H1 (cell line): ENCODE measurements at regions not wholly inside any gene's neighbourhood (a gene's known extent, or its start where the extent isn't known, plus 50 kb on each side); places are given as distances from the start of the nearest gene placed in this dataset.

ENCODE experiments used
- CTCF ChIA-PET: fragments of 300-600 bp; sonication (Branson Sonifier 250); formaldehyde crosslinking; loops from one replicate; lab custom pipeline; 2021; ENCODE audit not compliant: partially characterized antibody; lab: Charles Lee
- POLR2A ChIA-PET: fragments of 300-600 bp; sonication (Branson Sonifier 250); formaldehyde crosslinking; loops from one replicate; lab custom pipeline; 2021; ENCODE audit warnings: inconsistent platforms; ENCODE audit not compliant: partially characterized antibody; lab: Charles Lee
- DNase-seq, 2 experiments: peaks; one replicate each; pipeline versions ENCODE4 v3.0.0 to v3.0.0-alpha.2; 2010 to 2022; ENCODE audit warnings: low spot score in 2 of 2, low read depth in 1 of 2, mixed read lengths in 1 of 2
- FAIRE-seq: peaks from 2 replicates; lab custom pipeline; 2011; peaks lifted over from hg19 to GRCh38; lab: Jason Lieb, UNC
- H2AFZ ChIP-seq: 2 replicates; pipeline ENCODE4 v1.8.1; 2012; ENCODE audit warnings: low read length, inconsistent platforms
- H2AK5ac ChIP-seq: 2 replicates; pipeline ENCODE4 v1.6.1; 2013; ENCODE audit warnings: low read depth, low read length
- H2BK120ac ChIP-seq: replicated peaks from 2 replicates; pipeline ENCODE3; 2013; ENCODE audit warnings: low read depth, low read length, inconsistent platforms
- H2BK12ac ChIP-seq: 2 replicates; pipeline ENCODE4 v1.6.1; 2013; ENCODE audit warnings: low read depth, low read length
- H2BK15ac ChIP-seq: 2 replicates; pipeline ENCODE4 v1.6.1; 2013; ENCODE audit warnings: low read length
- H2BK20ac ChIP-seq: 2 replicates; pipeline ENCODE4 v1.6.1; 2013; ENCODE audit warnings: low read length
- H2BK5ac ChIP-seq: 2 replicates; pipeline ENCODE4 v1.6.1; 2013; ENCODE audit warnings: low read depth, low read length
- H3K14ac ChIP-seq: 2 replicates; pipeline ENCODE4 v1.6.1; 2013; ENCODE audit warnings: inconsistent platforms; ENCODE audit not compliant: insufficient read length
- H3K18ac ChIP-seq: 2 replicates; pipeline ENCODE4 v1.6.1; 2013; ENCODE audit warnings: low read length; ENCODE audit errors: extremely low read depth
- H3K23ac ChIP-seq: 2 replicates; pipeline ENCODE4 v1.6.1; 2013; ENCODE audit warnings: inconsistent platforms; ENCODE audit not compliant: insufficient read length
- H3K23me2 ChIP-seq: 2 replicates; pipeline ENCODE4 v1.6.1; 2013; ENCODE audit warnings: low read depth, low read length
- H3K27ac ChIP-seq: 2 replicates; pipeline ENCODE4 v1.6.1; 2011; ENCODE audit warnings: low read depth, low read length, inconsistent platforms
- H3K27me3 ChIP-seq, 4 experiments: replicated peaks in 1 of 4; 1 replicate in 1 of 4; 2 replicates in 3 of 4; pipeline versions ENCODE4 v1.6.1 to v1.8.1; 2011 to 2013; ENCODE audit warnings: low read length in 3 of 4, mild to moderate bottlenecking in 3 of 4, inconsistent platforms in 2 of 4, mixed read lengths in 2 of 4, moderate library complexity in 1 of 4; ENCODE audit not compliant: control insufficient read depth in 3 of 4, insufficient read depth in 3 of 4; ENCODE audit errors: extremely low read depth in 1 of 4
- H3K36me3 ChIP-seq, 4 experiments: 2 replicates each; pipeline versions ENCODE4 v1.6.1 to v1.8.1; 2011 to 2013; ENCODE audit warnings: mild to moderate bottlenecking in 4 of 4, low read length in 3 of 4, moderate library complexity in 2 of 4, control low read depth in 1 of 4, inconsistent platforms in 1 of 4; ENCODE audit not compliant: insufficient read depth in 4 of 4, control insufficient read depth in 2 of 4
- H3K4ac ChIP-seq: replicated peaks from 2 replicates; pipeline ENCODE3; 2013; ENCODE audit warnings: low read length, low read depth, mixed read lengths, inconsistent platforms; ENCODE audit not compliant: insufficient read length
- H3K4me1 ChIP-seq, 4 experiments: replicated peaks in 1 of 4; 1 replicate in 1 of 4; 2 replicates in 3 of 4; pipeline versions ENCODE4 v1.6.1 to v1.8.1; 2011 to 2013; ENCODE audit warnings: low read length in 3 of 4, inconsistent platforms in 2 of 4, mixed read lengths in 1 of 4; ENCODE audit not compliant: insufficient read depth in 4 of 4, control insufficient read depth in 3 of 4
- H3K4me2 ChIP-seq, 2 experiments: 2 replicates each; pipeline versions ENCODE4 v1.6.1 to v1.8.1; 2011 to 2013; ENCODE audit warnings: low read depth in 2 of 2, low read length in 2 of 2, control low read depth in 1 of 2, inconsistent platforms in 1 of 2, mild to moderate bottlenecking in 1 of 2; ENCODE audit not compliant: insufficient read depth in 1 of 2
- H3K4me3 ChIP-seq, 4 experiments: fragments of 200-600, 300-600 bp in 1 of 4; sonication (generic), shearing (Covaris generic), sonication (Bioruptor Twin) in 1 of 4; 2 replicates each; pipeline versions ENCODE4 v1.5.1 to v1.8.1; 2011 to 2016; ENCODE audit warnings: low read length in 4 of 4, low read depth in 3 of 4, control low read depth in 2 of 4, inconsistent platforms in 2 of 4, mild to moderate bottlenecking in 2 of 4, mixed read lengths in 1 of 4, moderate library complexity in 1 of 4; ENCODE audit not compliant: insufficient read depth in 2 of 4; ENCODE audit errors: extremely low read depth in 1 of 4
- H3K56ac ChIP-seq: replicated peaks from 2 replicates; pipeline ENCODE3; 2013; ENCODE audit warnings: low read depth, mild to moderate bottlenecking, mixed read lengths, low read length, inconsistent platforms; ENCODE audit not compliant: insufficient read length
- H3K79me1 ChIP-seq: 2 replicates; pipeline ENCODE4 v1.6.1; 2013; ENCODE audit warnings: low read depth, low read length, control low read depth
- H3K79me2 ChIP-seq, 2 experiments: 2 replicates each; pipeline versions ENCODE4 v1.6.1 to v1.8.1; 2012 to 2013; ENCODE audit warnings: low read length in 2 of 2, mild to moderate bottlenecking in 2 of 2, inconsistent platforms in 1 of 2; ENCODE audit not compliant: insufficient read depth in 2 of 2, control insufficient read depth in 1 of 2
- H3K9ac ChIP-seq, 4 experiments: replicated peaks in 1 of 4; 1 replicate in 1 of 4; 2 replicates in 3 of 4; pipeline versions ENCODE4 v1.6.1 to v1.8.1; 2011 to 2013; ENCODE audit warnings: low read depth in 3 of 4, low read length in 3 of 4, control low read depth in 2 of 4, mild to moderate bottlenecking in 2 of 4, moderate library complexity in 2 of 4, inconsistent platforms in 1 of 4; ENCODE audit errors: extremely low read depth in 1 of 4
- H3K9me3 ChIP-seq, 2 experiments: 2 replicates each; pipeline versions ENCODE4 v1.6.1 to v1.8.1; 2012 to 2013; ENCODE audit warnings: mild to moderate bottlenecking in 2 of 2, moderate library complexity in 2 of 2, control low read depth in 1 of 2, inconsistent platforms in 1 of 2, low read depth in 1 of 2, low read length in 1 of 2, mixed read lengths in 1 of 2; ENCODE audit not compliant: insufficient read depth in 2 of 2
- H4K20me1 ChIP-seq, 2 experiments: replicated peaks in 1 of 2; 2 replicates each; pipeline versions ENCODE3 to v1.8.1; 2011 to 2013; ENCODE audit warnings: inconsistent platforms in 2 of 2, low read length in 2 of 2, mild to moderate bottlenecking in 1 of 2; ENCODE audit not compliant: insufficient read depth in 2 of 2, control insufficient read depth in 1 of 2
- H4K5ac ChIP-seq: 2 replicates; pipeline ENCODE4 v1.6.1; 2013; ENCODE audit warnings: low read length, low read depth, mixed read lengths, inconsistent platforms; ENCODE audit not compliant: insufficient read length
- H4K8ac ChIP-seq: 2 replicates; pipeline ENCODE4 v1.8.0; 2013; ENCODE audit warnings: mild to moderate bottlenecking, moderate library complexity, low read length, inconsistent platforms; ENCODE audit not compliant: insufficient read depth; ENCODE audit errors: extremely low read depth
- H4K91ac ChIP-seq: replicated peaks from 2 replicates; pipeline ENCODE3; 2013; ENCODE audit warnings: low read length, mixed read lengths, inconsistent platforms; ENCODE audit not compliant: insufficient read length
- EP300 ChIP-seq, 2 experiments: IDR thresholded peaks; 1 replicate in 1 of 2; 2 replicates in 1 of 2; pipeline ENCODE4 v1.6.1; 2011 to 2012; ENCODE audit warnings: low read depth in 2 of 2, low read length in 2 of 2, mild to moderate bottlenecking in 2 of 2, borderline replicate concordance in 1 of 2, inconsistent platforms in 1 of 2, moderate library complexity in 1 of 2
- EZH2 ChIP-seq: fragments of 200-600 bp; sonication (generic); IDR thresholded peaks from 2 replicates; pipeline ENCODE4 v1.7.1; 2012; ENCODE audit warnings: low read depth, mild to moderate bottlenecking, moderate library complexity, low read length, inconsistent platforms; ENCODE audit not compliant: severe bottlenecking
- POLR2A ChIP-seq, 2 experiments: IDR thresholded peaks; 1 replicate in 1 of 2; 2 replicates in 1 of 2; pipeline ENCODE4 v1.6.1; 2011; ENCODE audit warnings: low read depth in 2 of 2, low read length in 2 of 2, mild to moderate bottlenecking in 2 of 2; ENCODE audit errors: control extremely low read depth in 1 of 2
- whole genome bisulfite sequencing, 2 experiments: shearing (Covaris generic) in 1 of 2; methylation state at CpG; one replicate each; pipeline versions ENCODE4 v1.1.6 to v1.1.7; 2013 to 2015; ENCODE audit warnings: low lambda C conversion rate in 2 of 2, mixed read lengths in 2 of 2, inconsistent platforms in 1 of 2, low coverage in 1 of 2, missing lambda C conversion rate in 1 of 2; ENCODE audit not compliant: insufficient replicate concordance in 2 of 2, insufficient coverage in 1 of 2, insufficient read length in 1 of 2; ENCODE audit errors: extremely low coverage in 1 of 2, missing lambda C conversion rate in 1 of 2; 5-methylcytosine and 5-hydroxymethylcytosine counted together

GRCh38 chr9:3576328-3576727 lies 50.5 kb upstream of the RFX3 start:
- CTCF ChIA-PET, result interaction anchor here (0.6 kb wide), 3 partner anchors 56 to 289 kb away, joined by 3 read pairs; no protein-coding TSS in a partner anchor
- Histone ChIP-seq H3K9me3 (peaks cover 3% of the 10 kb centered on the region in 2 experiments; a peak in 2 of 4 replicates), H3K23ac (no peak overlapping the region), H2AK5ac (no peak overlapping the region), H3K9ac (no peak overlapping the region), H3K56ac (no peak overlapping the region), H3K36me3 (no peaks in the 10 kb centered on the region), H3K79me1 (no peaks in the 10 kb centered on the region), H2BK5ac (no peak overlapping the region), H3K18ac (no peak overlapping the region), H2BK12ac (no peak overlapping the region), H3K4me3 (no peak overlapping the region), H4K5ac (no peak overlapping the region), H4K20me1 (no peaks in the 10 kb centered on the region), H3K4me2 (no peak overlapping the region), H2BK15ac (no peak overlapping the region), H3K23me2 (no peaks in the 10 kb centered on the region), H3K4ac (no peak overlapping the region), H3K4me1 (no peaks in the 10 kb centered on the region), H2BK20ac (no peak overlapping the region), H4K91ac (no peak overlapping the region), H3K27ac (no peak overlapping the region), H3K79me2 (no peaks in the 10 kb centered on the region), H3K27me3 (no peaks in the 10 kb centered on the region), H3K14ac (no peak overlapping the region), H2AFZ (no peak overlapping the region), H2BK120ac (no peak overlapping the region), H4K8ac (no peak overlapping the region)
- FAIRE-seq, result no peak
- POLR2A ChIA-PET, result interaction anchor here (1.0 to 1.3 kb wide), 2 partner anchors 14 to 51 kb away, joined by 3 read pairs; no protein-coding TSS in a partner anchor
- DNase-seq, result no peak
- 93% methylated on average over 7 of the region's 7 CpGs; no CpG with 5 or more reads in 1 of the 2 experiments for WGBS, 2 experiments
- TF ChIP-seq EZH2 (no peak), EP300 (IDR thresholded peaks at IDR 0.05; ENCODE audit: borderline replicate concordance in 1 of 2, low read depth in 2 of 2, low read length in 2 of 2) (no peak), POLR2A (IDR thresholded peaks at IDR 0.05; ENCODE audit: control extremely low read depth in 1 of 2, low read depth in 2 of 2, low read length in 2 of 2) (no peak)
